ENCODE measurements at regions not wholly inside any gene's neighbourhood (a gene's known extent, or its start where the extent isn't known, plus 50 kb on each side); places are given as distances from the start of the nearest gene placed in this dataset.

DNA sequence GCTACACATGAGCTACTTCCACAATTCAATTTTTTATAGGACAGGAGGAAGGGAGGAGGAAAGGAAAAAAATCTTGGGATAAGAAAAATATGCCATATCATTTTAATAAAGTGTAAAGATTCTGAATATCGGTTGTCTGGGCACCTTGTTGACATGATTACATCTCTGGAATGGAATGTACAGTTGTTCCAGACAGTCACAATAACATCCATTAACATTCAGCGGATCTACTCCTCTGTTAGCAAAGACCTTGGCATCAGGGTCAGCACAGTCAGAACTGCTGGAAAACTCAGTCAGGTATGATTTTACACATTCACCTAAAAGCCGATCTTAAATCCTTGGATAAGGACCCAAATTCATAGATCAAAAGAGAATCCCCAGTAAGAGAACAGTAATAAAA, 85.4 kb upstream of the ARMCX2 start (continued):
- no peak for TF ChIP-seq ZNF462 (CRISPR knock-in tag; IDR thresholded peaks at IDR 0.05)
- TF ChIP-seq, protein P1, sequence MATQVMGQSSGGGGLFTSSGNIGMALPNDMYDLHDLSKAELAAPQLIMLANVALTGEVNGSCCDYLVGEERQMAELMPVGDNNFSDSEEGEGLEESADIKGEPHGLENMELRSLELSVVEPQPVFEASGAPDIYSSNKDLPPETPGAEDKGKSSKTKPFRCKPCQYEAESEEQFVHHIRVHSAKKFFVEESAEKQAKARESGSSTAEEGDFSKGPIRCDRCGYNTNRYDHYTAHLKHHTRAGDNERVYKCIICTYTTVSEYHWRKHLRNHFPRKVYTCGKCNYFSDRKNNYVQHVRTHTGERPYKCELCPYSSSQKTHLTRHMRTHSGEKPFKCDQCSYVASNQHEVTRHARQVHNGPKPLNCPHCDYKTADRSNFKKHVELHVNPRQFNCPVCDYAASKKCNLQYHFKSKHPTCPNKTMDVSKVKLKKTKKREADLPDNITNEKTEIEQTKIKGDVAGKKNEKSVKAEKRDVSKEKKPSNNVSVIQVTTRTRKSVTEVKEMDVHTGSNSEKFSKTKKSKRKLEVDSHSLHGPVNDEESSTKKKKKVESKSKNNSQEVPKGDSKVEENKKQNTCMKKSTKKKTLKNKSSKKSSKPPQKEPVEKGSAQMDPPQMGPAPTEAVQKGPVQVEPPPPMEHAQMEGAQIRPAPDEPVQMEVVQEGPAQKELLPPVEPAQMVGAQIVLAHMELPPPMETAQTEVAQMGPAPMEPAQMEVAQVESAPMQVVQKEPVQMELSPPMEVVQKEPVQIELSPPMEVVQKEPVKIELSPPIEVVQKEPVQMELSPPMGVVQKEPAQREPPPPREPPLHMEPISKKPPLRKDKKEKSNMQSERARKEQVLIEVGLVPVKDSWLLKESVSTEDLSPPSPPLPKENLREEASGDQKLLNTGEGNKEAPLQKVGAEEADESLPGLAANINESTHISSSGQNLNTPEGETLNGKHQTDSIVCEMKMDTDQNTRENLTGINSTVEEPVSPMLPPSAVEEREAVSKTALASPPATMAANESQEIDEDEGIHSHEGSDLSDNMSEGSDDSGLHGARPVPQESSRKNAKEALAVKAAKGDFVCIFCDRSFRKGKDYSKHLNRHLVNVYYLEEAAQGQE (IDR thresholded peaks at IDR 0.05; ENCODE audit: unreplicated experiment), result no peak
- TF ChIP-seq STAT1 (IDR thresholded peaks at IDR 0.05; ENCODE audit: unreplicated experiment), result no peak
- TF ChIP-seq ZNF331 (CRISPR knock-in tag; IDR thresholded peaks at IDR 0.05; ENCODE audit: low read depth), result no peak
- no peak for TF ChIP-seq ETS1 (IDR thresholded peaks at IDR 0.05)
